Mesendoderm (in vitro differentiated cells): ENCODE measurements at regions not wholly inside any gene's neighbourhood (a gene's known extent, or its start where the extent isn't known, plus 50 kb on each side); places are given as distances from the start of the nearest gene placed in this dataset.

ENCODE experiments used
- DNase-seq: peaks from one replicate; pipeline ENCODE4 v3.0.0; 2013
- H2AK5ac ChIP-seq: 2 replicates; pipeline ENCODE4 v1.6.1; 2013; ENCODE audit warnings: low read length, inconsistent platforms
- H2BK120ac ChIP-seq: 2 replicates; pipeline ENCODE4 v1.6.1; 2013; ENCODE audit warnings: low read depth, mild to moderate bottlenecking, low read length, moderate library complexity, mixed read lengths
- H2BK15ac ChIP-seq: replicated peaks from 2 replicates; pipeline ENCODE4 v1.6.1; 2013; ENCODE audit warnings: low read depth, mild to moderate bottlenecking, moderate library complexity
- H2BK5ac ChIP-seq: 2 replicates; pipeline ENCODE4 v1.6.1; 2013; ENCODE audit warnings: low read length, inconsistent platforms
- H3K18ac ChIP-seq: 2 replicates; pipeline ENCODE4 v1.6.1; 2013; ENCODE audit warnings: mild to moderate bottlenecking, low read length, mixed read lengths
- H3K23ac ChIP-seq: one replicate; pipeline ENCODE4 v1.6.1; 2013; ENCODE audit warnings: low read length
- H3K27ac ChIP-seq: 2 replicates; pipeline ENCODE4 v1.5.1; 2013; ENCODE audit warnings: low read depth, mild to moderate bottlenecking, inconsistent platforms, low read length, moderate library complexity
- H3K27me3 ChIP-seq: 2 replicates; pipeline ENCODE4 v1.6.1; 2013; ENCODE audit warnings: low read length, control low read depth, mild to moderate bottlenecking, inconsistent platforms; ENCODE audit not compliant: insufficient read depth, poor library complexity
- H3K36me3 ChIP-seq: 2 replicates; pipeline ENCODE4 v1.6.1; 2013; ENCODE audit warnings: low read length, inconsistent platforms; ENCODE audit not compliant: control insufficient read depth, insufficient read depth
- H3K4ac ChIP-seq: one replicate; pipeline ENCODE4 v1.6.1; 2013; ENCODE audit warnings: low read depth, mild to moderate bottlenecking, low read length, moderate library complexity
- H3K4me1 ChIP-seq: 2 replicates; pipeline ENCODE4 v1.6.1; 2013; ENCODE audit warnings: low read depth, low read length, inconsistent platforms; ENCODE audit not compliant: control insufficient read depth
- H3K4me2 ChIP-seq: 2 replicates; pipeline ENCODE4 v1.6.1; 2013; ENCODE audit warnings: low read length
- H3K4me3 ChIP-seq: 2 replicates; pipeline ENCODE4 v1.5.1; 2013; ENCODE audit warnings: mild to moderate bottlenecking, low read length
- H3K56ac ChIP-seq: one replicate; pipeline ENCODE4 v1.6.1; 2013; ENCODE audit warnings: low read length
- H3K79me1 ChIP-seq: 2 replicates; pipeline ENCODE4 v1.6.1; 2013; ENCODE audit warnings: low read length, inconsistent platforms
- H3K79me2 ChIP-seq: 2 replicates; pipeline ENCODE4 v1.6.1; 2013; ENCODE audit warnings: mild to moderate bottlenecking, low read length; ENCODE audit not compliant: control insufficient read depth, insufficient read depth
- H3K9ac ChIP-seq: 2 replicates; pipeline ENCODE4 v1.6.1; 2013; ENCODE audit warnings: low read length, inconsistent platforms
- H4K5ac ChIP-seq: one replicate; pipeline ENCODE4 v1.6.1; 2013; ENCODE audit warnings: low read length
- H4K8ac ChIP-seq: one replicate; pipeline ENCODE4 v1.6.1; 2013; ENCODE audit warnings: low read depth, mild to moderate bottlenecking, control low read depth, low read length, moderate library complexity
- WGBS: extraction: QIAGEN DNeasy Blood & Tissue Kit; methylation state at CpG from one replicate; pipeline ENCODE4 v1.1.7; 2013; ENCODE audit warnings: low lambda C conversion rate, missing lambda C conversion rate; ENCODE audit not compliant: insufficient coverage; ENCODE audit errors: extremely low coverage; 5-methylcytosine and 5-hydroxymethylcytosine counted together

GRCh38 chr11:80167766-80168165 is 726.9 kb upstream of the TENM4 start:
- H4K5ac ChIP-seq = no peak overlapping the region
- no peak overlapping the region for H2AK5ac ChIP-seq
- no CpG with 5 or more reads among the region's 3 CpGs for whole genome bisulfite sequencing
- no peaks in the 10 kb centered on the region for H3K4me1 ChIP-seq
- no peak overlapping the region for H3K4ac ChIP-seq
- H3K4me2 ChIP-seq = no peak overlapping the region
- H2BK120ac ChIP-seq = no peak overlapping the region
- DNase-seq = peak; percentile 66
- H3K18ac ChIP-seq = no peak overlapping the region
- no peak overlapping the region for H2BK15ac ChIP-seq
- no peak overlapping the region for H3K27ac ChIP-seq
- H3K27me3 ChIP-seq = no peaks in the 10 kb centered on the region
- no peak overlapping the region for H3K23ac ChIP-seq
- no peaks in the 10 kb centered on the region for H3K79me2 ChIP-seq
- H3K56ac ChIP-seq = no peak overlapping the region
- H3K36me3 ChIP-seq = no peaks in the 10 kb centered on the region
- H3K4me3 ChIP-seq = no peak overlapping the region
- no peak overlapping the region for H2BK5ac ChIP-seq
- H3K9ac ChIP-seq = no peak overlapping the region
- no peak overlapping the region for H4K8ac ChIP-seq
- no peaks in the 10 kb centered on the region for H3K79me1 ChIP-seq

GRCh38 chr11:80165744-80166143 is 724.9 kb upstream of the TENM4 start:
- no peak overlapping the region for H2BK15ac ChIP-seq
- no peak overlapping the region for H3K18ac ChIP-seq
- H2BK5ac ChIP-seq = no peak overlapping the region
- no CpG with 5 or more reads among the region's 1 CpG for WGBS
- H3K4me1 ChIP-seq = no peaks in the 10 kb centered on the region
- no peak overlapping the region for H3K4ac ChIP-seq
- no peaks in the 10 kb centered on the region for H3K79me1 ChIP-seq
- H3K27me3 ChIP-seq = no peaks in the 10 kb centered on the region
- no peak overlapping the region for H4K5ac ChIP-seq
- H3K4me3 ChIP-seq = no peak overlapping the region
- no peak overlapping the region for H3K23ac ChIP-seq
- no peak overlapping the region for H3K4me2 ChIP-seq
- H2AK5ac ChIP-seq = no peak overlapping the region
- no peaks in the 10 kb centered on the region for H3K79me2 ChIP-seq
- no peak overlapping the region for H3K27ac ChIP-seq
- H3K9ac ChIP-seq = no peak overlapping the region
- H2BK120ac ChIP-seq = no peak overlapping the region
- no peak overlapping the region for H3K56ac ChIP-seq
- no peaks in the 10 kb centered on the region for H3K36me3 ChIP-seq
- H4K8ac ChIP-seq = no peak overlapping the region
- peak; percentile 12 for DNase-seq

- Histone ChIP-seq H2AK5ac (no peak overlapping the region), H3K79me1 (no peaks in the 10 kb centered on the region), H3K4me3 (no peak overlapping the region), H4K5ac (no peak overlapping the region), H3K4me1 (no peaks in the 10 kb centered on the region), H3K9ac (no peak overlapping the region), H3K4me2 (no peak overlapping the region), H2BK120ac (no peak overlapping the region), H4K8ac (no peak overlapping the region), H3K79me2 (no peaks in the 10 kb centered on the region), H3K18ac (no peak overlapping the region), H2BK5ac (no peak overlapping the region), H3K36me3 (no peaks in the 10 kb centered on the region), H2BK15ac (no peak overlapping the region), H3K56ac (no peak overlapping the region), H3K4ac (no peak overlapping the region), H3K27me3 (no peaks in the 10 kb centered on the region), H3K23ac (no peak overlapping the region), H3K27ac (no peak overlapping the region)
- WGBS = no CpG with 5 or more reads among the region's 1 CpG
- no peak for DNase-seq
These were observed 722.6 kb upstream of the TENM4 start for GRCh38 chr11:80163441-80163840.

GRCh38 chr11:80163011-80163410 is 722.2 kb upstream of the TENM4 start:
- Histone ChIP-seq H2BK120ac (no peak overlapping the region), H3K18ac (no peak overlapping the region), H3K4me3 (no peak overlapping the region), H3K27me3 (no peaks in the 10 kb centered on the region), H3K9ac (no peak overlapping the region), H2BK15ac (no peak overlapping the region), H3K23ac (no peak overlapping the region), H4K5ac (no peak overlapping the region), H3K79me2 (no peaks in the 10 kb centered on the region), H3K79me1 (no peaks in the 10 kb centered on the region), H3K27ac (no peak overlapping the region), H3K56ac (no peak overlapping the region), H4K8ac (no peak overlapping the region), H3K4ac (no peak overlapping the region), H2AK5ac (no peak overlapping the region), H2BK5ac (no peak overlapping the region), H3K4me1 (no peaks in the 10 kb centered on the region), H3K4me2 (no peak overlapping the region), H3K36me3 (no peaks in the 10 kb centered on the region)
- no CpG with 5 or more reads among the region's 3 CpGs for WGBS
- no peak for DNase-seq

- Histone ChIP-seq H2BK15ac (no peak overlapping the region), H2BK120ac (no peak overlapping the region), H3K27me3 (no peaks in the 10 kb centered on the region), H3K4ac (no peak overlapping the region), H3K56ac (no peak overlapping the region), H4K8ac (no peak overlapping the region), H3K23ac (no peak overlapping the region), H3K4me3 (no peak overlapping the region), H3K36me3 (no peaks in the 10 kb centered on the region), H4K5ac (no peak overlapping the region), H3K4me2 (no peak overlapping the region), H3K4me1 (no peaks in the 10 kb centered on the region), H3K79me1 (no peaks in the 10 kb centered on the region), H3K27ac (no peak overlapping the region), H2AK5ac (no peak overlapping the region), H3K79me2 (no peaks in the 10 kb centered on the region), H3K18ac (no peak overlapping the region), H2BK5ac (no peak overlapping the region), H3K9ac (no peak overlapping the region)
- no peak for DNase-seq
- WGBS = no CpG with 5 or more reads among the region's 4 CpGs
These were observed 721.6 kb upstream of the TENM4 start for GRCh38 chr11:80162387-80162786.

- Histone ChIP-seq H2BK120ac (no peak overlapping the region), H4K5ac (no peak overlapping the region), H2BK15ac (no peak overlapping the region), H3K9ac (no peak overlapping the region), H3K4ac (no peak overlapping the region), H4K8ac (no peak overlapping the region), H3K4me1 (no peaks in the 10 kb centered on the region), H3K79me2 (no peaks in the 10 kb centered on the region), H3K27ac (no peak overlapping the region), H3K4me3 (no peak overlapping the region), H3K79me1 (no peaks in the 10 kb centered on the region), H3K36me3 (no peaks in the 10 kb centered on the region), H3K56ac (no peak overlapping the region), H3K4me2 (no peak overlapping the region), H3K18ac (no peak overlapping the region), H3K27me3 (no peaks in the 10 kb centered on the region), H2BK5ac (no peak overlapping the region), H3K23ac (no peak overlapping the region), H2AK5ac (no peak overlapping the region)
- DNase-seq = no peak
- WGBS = no CpG with 5 or more reads among the region's 3 CpGs
These were observed 716.6 kb upstream of the TENM4 start for GRCh38 chr11:80157447-80157846.
